MM.1S (cell line): ENCODE measurements at regions not wholly inside any gene's neighbourhood (a gene's known extent, or its start where the extent isn't known, plus 50 kb on each side); places are given as distances from the start of the nearest gene placed in this dataset.

Source experiments
- CTCF ChIP-seq: fragments of 300-600 bp; sonication (generic); IDR thresholded peaks from 2 replicates; pipeline ENCODE4 v1.5.1; 2016; ENCODE audit warnings: antibody characterized with exemption, low read length, mixed read lengths
- EZH2 ChIP-seq: fragments of 300-600 bp; sonication (generic); optimal IDR thresholded peaks from 2 replicates; pipeline ENCODE3; 2017; ENCODE audit warnings: low read depth, mild to moderate bottlenecking, antibody characterized with exemption, low read length, mixed read lengths
- EZH2phosphoT487 ChIP-seq: fragments of 300-600 bp; sonication (generic); IDR thresholded peaks from 2 replicates; pipeline ENCODE4 v1.6.1; 2018; ENCODE audit warnings: antibody characterized with exemption, low read length

DNA sequence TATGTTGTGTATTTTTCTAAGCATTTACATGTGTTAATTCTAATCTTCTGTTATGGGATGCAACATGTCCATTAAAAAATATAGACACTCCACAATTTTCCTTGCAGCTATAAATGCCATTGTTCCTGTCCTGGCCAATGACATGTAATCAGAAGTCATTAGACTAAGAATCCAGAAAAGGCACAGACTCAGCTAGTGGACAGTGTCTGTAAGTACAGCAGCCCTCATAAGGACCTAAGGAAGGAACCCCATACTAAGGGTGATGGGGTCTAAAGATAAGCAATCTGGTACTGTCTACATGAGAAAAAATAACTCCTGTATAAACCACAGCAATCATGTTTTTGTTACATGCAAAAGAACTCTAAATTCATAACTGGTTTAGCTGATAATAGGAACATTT, 115.9 kb downstream of the GPR85 start:
- peak; percentile 22 for TF ChIP-seq CTCF
- TF ChIP-seq EZH2phosphoT487: no peak
- no peak for TF ChIP-seq EZH2
